CD4-positive, alpha-beta T cell treated with Interferon gamma for 1 hour (primary cell): ENCODE measurements at regions not wholly inside any gene's neighbourhood (a gene's known extent, or its start where the extent isn't known, plus 50 kb on each side); places are given as distances from the start of the nearest gene placed in this dataset.
"Not testable (repeated sequence)": the region's sequence is repeated elsewhere in the genome, so short reads cannot be mapped to it uniquely, and the experiment has no call there.

Experiments
- DNase-seq: peaks from one replicate; pipeline ENCODE4 v3.0.0-alpha.2; 2020

- DNase-seq, result no peak
Measured at GRCh38 chr15:96838081-96838480, 507.6 kb downstream of the NR2F2 start.

DNA sequence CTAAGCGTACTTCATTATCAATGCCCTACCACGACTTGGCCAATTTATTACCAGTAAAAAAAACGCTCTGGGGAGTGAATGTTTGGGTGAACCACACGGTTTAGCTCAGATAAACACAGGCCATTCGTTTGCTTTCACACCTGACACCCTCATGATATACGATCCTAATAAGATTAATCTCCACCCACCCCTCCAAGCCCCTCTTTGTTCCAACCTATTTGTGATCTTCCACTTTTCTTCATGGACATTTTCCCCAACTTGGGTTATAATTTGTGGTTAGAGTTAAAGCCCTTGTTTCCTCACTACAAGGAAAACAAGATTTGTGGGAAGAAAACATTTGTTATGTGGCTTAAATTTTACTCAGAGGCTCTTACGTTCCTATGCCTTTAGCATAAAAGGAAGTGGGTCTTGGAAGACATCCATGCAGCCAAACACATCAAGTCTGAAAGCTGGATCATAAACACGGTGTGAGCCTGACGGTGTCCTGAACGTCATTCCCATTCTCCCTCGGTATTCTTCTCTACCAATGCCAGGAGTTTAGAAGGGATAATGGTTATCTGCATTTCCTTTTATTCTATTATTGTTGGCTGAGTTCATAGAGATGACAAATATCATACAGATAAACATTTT is 518.9 kb downstream of the NR2F2 start:
- no peak for DNase-seq

- DNase-seq, result no peak
Measured at GRCh38 chr15:96851613-96852012, 521.1 kb downstream of the NR2F2 start.

- no peak for DNase-seq
Measured at GRCh38 chr15:96858694-96859093, 528.2 kb downstream of the NR2F2 start.

DNA sequence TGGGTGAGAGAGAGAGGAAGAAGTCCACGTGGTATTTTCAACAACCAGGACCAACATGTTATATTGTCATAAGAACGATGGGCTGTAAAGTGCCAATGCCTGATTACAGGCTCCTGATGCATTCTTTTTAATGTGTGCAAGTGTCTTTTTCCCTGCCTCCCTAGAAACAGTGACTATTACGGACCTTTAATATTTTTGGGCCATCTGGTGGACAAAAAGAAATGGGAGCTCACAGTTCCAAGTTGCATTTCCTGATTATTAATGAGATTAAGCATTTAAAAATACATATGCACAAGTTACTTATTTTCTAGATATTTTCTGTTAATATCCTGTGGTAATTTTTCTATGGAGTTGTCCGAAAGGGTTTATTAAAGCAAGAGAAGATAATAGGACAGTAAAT is 530.2 kb downstream of the NR2F2 start:
- DNase-seq, result no peak

GRCh38 chr15:96867992-96868391 is 537.5 kb downstream of the NR2F2 start:
- no peak for DNase-seq

GRCh38 chr15:96869122-96869521 is 538.6 kb downstream of the NR2F2 start:
- DNase-seq, result no peak

- DNase-seq, result no peak
Measured at GRCh38 chr15:96869790-96870189, 539.3 kb downstream of the NR2F2 start.

GRCh38 chr15:96870580-96870979 is 540.1 kb downstream of the NR2F2 start:
- no peak for DNase-seq

DNA sequence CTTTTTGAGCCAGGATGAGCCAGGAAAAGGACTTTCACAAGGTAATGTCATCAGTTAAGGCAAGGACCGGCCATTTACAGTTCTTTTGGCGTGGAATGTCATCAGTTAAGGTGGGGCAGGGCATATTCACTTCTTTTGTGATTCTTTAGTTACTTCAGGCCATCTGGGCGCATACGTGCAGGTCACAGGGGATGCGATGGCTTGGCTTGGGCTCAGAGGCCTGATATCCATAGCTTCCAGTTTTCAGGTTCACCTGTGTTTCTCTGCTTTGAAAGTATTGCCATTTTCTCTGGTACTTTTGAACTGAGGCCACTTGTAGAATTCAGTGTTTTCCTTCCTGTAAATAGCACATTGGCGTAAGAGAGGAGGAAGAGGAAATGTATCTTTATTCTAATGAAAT is 546.9 kb downstream of the NR2F2 start:
- not testable (repeated sequence) for DNase-seq

GRCh38 chr15:96878129-96878528 is 547.6 kb downstream of the NR2F2 start:
- DNase-seq, result no peak

GRCh38 chr15:96882121-96882772 is 551.7 kb downstream of the NR2F2 start:
- DNase-seq, result no peak

- DNase-seq, result no peak
Measured at GRCh38 chr15:96887730-96888129, 557.2 kb downstream of the NR2F2 start.

DNA sequence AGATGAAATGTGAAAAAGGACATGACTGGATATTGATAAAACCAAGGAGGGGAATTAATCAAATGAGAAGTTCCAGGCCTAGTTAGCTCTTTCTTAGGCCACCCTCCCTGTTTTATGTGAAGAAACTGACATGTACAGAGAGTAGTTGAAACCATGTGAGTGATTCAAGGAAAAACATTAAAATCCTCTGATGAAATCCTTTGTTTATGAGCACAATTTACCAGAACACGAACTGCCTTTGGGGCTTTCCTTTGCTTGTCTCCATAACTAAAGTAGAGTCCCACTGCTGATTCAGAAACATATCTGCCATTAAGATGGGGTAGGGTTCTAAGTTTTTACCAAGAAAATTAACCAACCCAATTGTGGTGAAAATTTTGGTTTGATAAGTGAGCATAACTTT is 558.3 kb downstream of the NR2F2 start:
- DNase-seq, result no peak

DNA sequence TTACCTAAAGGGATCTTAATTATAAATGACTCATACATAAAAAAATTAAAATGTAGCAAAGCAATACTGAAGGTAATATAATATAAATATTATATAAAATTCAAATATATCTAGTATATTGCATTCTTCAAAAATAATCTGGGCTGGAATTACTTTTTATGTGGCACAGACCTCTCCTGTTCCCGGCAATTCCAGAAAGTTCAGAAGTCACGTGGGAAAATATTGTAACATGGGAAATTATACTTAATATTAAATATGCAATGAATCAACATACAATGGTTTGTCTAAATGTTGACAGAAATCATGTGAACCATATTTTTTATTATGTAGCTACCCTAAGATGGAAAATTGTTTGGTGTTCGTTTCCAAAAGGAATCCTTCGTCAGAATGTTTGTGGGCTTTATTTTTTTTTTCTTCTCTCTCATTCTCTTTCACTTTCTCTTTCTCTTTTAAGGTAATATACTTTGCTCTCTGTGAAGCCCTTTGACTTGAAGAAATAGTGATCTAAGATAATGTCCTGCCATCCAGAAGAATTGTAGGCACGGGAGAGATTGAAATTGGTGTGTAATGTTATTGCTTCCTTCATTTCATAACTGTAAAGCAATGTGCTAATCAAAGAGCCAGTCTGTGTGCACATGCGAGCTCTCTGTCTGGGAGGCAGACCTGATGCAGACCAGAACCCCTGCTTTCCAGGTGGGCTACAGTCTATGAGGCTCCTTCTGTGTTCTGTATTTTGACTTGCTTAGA is 559.4 kb downstream of the NR2F2 start:
- DNase-seq, result no peak

DNA sequence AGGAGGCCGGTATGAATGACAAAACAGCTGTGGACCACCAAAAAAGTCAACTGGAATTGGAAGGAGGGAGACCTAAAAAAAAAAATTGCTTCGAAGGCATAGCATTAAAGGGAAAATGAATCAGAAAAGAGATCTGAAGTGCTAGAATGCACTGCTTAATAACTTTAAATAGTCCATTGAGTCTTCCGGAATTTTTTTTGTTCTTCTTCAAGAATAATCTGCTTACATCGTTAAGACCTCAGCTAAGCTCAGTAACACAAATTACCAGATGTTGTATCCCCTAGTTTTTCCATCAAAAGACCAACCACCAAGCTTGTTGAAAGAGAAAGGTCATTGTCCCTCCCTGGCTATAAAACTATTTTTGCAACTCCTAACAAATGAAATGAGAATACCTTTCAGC is 560.5 kb downstream of the NR2F2 start:
- no peak for DNase-seq

- no peak for DNase-seq
Measured at GRCh38 chr15:96893159-96893906, 562.8 kb downstream of the NR2F2 start.

DNA sequence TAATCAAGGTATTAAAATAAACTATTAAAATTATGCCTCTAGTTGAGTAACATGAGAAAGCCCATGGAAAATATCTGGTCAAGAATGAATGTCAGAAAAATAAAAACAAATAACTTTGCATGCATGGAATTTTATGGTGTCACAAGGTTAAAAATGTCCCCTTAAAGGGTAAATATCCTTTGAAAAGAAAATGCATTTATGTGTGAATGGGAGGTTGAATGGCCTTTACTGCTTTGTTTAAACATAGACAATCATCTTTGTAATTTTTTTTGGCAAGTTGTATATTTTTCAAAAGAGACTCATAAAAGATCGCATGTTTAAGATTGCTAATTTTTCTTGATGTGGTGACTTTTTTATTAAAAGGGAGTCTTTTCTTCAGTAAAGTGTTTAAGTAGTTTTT is 564.2 kb downstream of the NR2F2 start:
- DNase-seq, result no peak

DNA sequence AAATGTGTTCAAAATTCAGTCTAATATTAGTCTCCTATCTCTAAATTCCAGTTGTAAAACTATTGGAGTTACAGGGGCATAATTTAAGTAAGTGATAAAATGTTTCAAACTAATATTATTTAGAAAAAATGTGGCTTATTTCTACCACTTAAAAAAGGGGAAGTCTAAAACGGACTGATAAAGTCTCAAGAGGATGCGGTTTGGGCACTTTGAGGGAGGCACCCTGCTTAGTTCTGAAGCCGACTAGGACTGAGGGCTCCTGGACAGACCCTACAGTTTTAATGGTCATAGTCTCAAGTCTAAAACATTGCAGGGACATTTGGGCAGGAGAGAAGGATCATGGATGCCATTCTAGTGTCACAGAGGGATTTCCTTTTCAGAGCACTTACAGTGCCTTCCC is 566.3 kb downstream of the NR2F2 start:
- DNase-seq, result no peak

- DNase-seq, result no peak
Measured at GRCh38 chr15:96914081-96914480, 583.6 kb downstream of the NR2F2 start.

DNA sequence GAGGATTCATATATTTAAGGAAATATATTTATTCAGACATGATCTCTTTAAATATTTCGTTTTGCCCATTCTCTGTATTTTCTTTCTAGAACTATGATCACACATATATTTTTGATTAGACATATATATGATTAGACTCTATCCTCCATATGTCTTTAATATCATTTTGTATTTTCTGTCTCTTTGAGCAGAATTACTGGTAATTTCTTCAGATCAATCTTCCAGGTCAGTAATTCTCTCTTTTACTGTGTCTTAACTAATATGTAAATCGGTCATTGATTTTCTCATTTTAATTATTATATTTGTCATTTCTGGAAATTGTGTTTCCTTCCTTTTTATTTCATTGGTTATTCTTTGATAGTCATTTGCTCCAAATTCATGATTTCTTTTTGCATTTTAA is 586.2 kb downstream of the NR2F2 start:
- DNase-seq, result no peak

- no peak for DNase-seq
Measured at GRCh38 chr15:96924570-96924969, 594.1 kb downstream of the NR2F2 start.
